ENCODE measurements at regions not wholly inside any gene's neighbourhood (a gene's known extent, or its start where the extent isn't known, plus 50 kb on each side); places are given as distances from the start of the nearest gene placed in this dataset.

DNA sequence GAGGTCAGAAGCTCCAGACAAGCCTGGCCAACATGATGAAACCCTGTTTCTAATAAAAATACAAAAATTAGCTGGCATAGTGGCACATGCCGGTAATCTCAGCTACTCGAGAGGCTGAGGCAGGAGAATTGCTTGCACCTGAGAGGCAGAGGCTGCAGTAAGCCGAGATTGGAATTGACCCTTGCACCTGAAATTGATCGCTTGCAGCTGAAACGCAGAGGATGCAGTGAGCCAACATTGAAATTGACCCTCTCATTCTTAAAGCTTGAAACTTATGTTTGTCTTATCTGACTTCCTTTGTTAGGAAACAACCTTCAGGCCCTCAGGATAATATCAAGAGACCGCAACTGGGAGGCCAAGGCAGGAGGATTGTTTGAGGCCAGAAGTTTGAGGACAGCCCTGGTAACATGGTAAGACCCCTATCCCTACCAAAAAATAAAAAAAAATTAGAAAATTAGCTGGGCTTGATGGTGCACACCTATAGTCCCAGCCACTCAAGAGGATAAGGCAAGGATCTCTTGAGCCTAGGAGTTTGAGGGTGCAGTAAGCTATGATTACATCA lies 376.6 kb upstream of the XYLT1 start:
- Histone ChIP-seq H3K9me3 (no peaks in the 10 kb centered on the region; the same call in 1 of the 2 replicates), H3K36me3 (no peaks in the 10 kb centered on the region), H3K4me3 (ENCODE audit: low read depth, low read length) (no peak overlapping the region), H3K4me1 (no peaks in the 10 kb centered on the region), H3K27me3 (no peaks in the 10 kb centered on the region)
- DNase-seq: no peak
- TF ChIP-seq, protein P1, sequence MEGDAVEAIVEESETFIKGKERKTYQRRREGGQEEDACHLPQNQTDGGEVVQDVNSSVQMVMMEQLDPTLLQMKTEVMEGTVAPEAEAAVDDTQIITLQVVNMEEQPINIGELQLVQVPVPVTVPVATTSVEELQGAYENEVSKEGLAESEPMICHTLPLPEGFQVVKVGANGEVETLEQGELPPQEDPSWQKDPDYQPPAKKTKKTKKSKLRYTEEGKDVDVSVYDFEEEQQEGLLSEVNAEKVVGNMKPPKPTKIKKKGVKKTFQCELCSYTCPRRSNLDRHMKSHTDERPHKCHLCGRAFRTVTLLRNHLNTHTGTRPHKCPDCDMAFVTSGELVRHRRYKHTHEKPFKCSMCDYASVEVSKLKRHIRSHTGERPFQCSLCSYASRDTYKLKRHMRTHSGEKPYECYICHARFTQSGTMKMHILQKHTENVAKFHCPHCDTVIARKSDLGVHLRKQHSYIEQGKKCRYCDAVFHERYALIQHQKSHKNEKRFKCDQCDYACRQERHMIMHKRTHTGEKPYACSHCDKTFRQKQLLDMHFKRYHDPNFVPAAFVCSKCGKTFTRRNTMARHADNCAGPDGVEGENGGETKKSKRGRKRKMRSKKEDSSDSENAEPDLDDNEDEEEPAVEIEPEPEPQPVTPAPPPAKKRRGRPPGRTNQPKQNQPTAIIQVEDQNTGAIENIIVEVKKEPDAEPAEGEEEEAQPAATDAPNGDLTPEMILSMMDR (IDR thresholded peaks at IDR 0.05; ENCODE audit: low read depth, low read length): no peak

DNA sequence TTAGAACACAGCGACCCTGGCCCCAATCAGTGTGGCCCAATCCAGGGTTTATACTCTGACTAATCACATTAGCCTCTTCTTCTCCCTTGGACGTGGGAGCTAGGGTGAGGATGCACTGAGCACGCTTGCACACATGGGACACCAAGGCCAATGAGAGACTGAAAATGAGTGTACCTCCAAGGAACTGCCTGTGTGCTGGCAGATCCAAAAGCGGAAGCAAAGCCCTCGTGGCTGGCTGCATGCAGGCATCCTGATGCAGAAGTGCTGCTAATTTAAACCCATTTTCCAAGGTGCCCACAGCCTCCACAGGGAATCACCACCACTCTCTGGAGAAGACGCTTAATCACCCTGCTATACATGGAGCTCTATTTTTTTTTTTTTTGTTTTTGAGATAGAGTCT lies 375.3 kb upstream of the XYLT1 start:
- H3K27me3 ChIP-seq: no peaks in the 10 kb centered on the region
- TF ChIP-seq, protein P1 (IDR thresholded peaks at IDR 0.05; ENCODE audit: low read depth, low read length): no peak
- H3K9me3 ChIP-seq: no peaks in the 10 kb centered on the region
- H3K4me3 ChIP-seq (ENCODE audit: low read depth, low read length): no peak overlapping the region
- H3K36me3 ChIP-seq: no peaks in the 10 kb centered on the region
- no peaks in the 10 kb centered on the region for H3K4me1 ChIP-seq
- no peak for DNase-seq

DNA sequence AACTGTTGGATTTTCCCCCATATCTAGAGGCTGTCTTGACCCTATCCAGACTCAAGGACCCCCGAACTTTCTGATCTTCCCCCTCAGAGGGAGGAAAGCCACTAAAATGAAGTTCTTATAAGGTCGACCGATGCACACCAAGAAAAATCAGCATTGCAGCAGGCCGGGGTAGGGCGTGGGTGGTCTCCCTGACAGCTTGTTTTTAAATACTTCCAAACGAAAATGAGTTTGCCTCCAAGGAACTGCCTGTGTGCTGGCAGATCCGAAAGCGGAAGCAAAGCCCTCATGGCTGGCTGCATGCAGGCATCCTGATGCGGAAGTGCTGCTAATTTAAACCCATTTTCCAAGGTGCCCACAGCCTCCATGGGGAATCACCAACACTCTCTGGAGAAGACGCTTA lies 374.3 kb upstream of the XYLT1 start:
- Histone ChIP-seq H3K9me3 (no peaks in the 10 kb centered on the region), H3K4me3 (ENCODE audit: low read depth, low read length) (no peak overlapping the region), H3K36me3 (no peaks in the 10 kb centered on the region), H3K27me3 (no peaks in the 10 kb centered on the region), H3K4me1 (no peaks in the 10 kb centered on the region)
- TF ChIP-seq, protein P1 (IDR thresholded peaks at IDR 0.05; ENCODE audit: low read depth, low read length): no peak
- DNase-seq: no peak

DNA sequence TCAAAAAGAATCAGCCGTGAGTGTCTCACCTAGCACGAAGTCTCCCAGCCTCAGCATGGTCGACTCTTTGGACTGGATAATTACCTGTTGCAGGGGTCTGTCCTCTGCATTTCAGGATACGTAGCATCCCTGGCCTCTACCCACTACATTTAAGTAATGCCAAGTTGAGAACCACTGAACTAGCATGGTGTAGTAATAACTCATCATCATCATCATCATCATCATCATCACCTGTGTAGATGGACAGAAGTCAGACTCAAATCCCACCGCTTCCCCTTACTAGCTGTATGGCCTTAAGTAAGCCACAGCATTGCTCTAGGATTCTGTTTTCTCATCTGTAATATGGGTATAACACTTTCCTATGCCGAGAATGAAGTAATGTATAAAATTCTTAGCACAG lies 373.1 kb upstream of the XYLT1 start:
- no peaks in the 10 kb centered on the region for H3K9me3 ChIP-seq
- H3K4me1 ChIP-seq: no peaks in the 10 kb centered on the region
- DNase-seq: no peak
- no peaks in the 10 kb centered on the region for H3K36me3 ChIP-seq
- H3K27me3 ChIP-seq: no peaks in the 10 kb centered on the region
- TF ChIP-seq, protein P1 (IDR thresholded peaks at IDR 0.05; ENCODE audit: low read depth, low read length): no peak
- no peak overlapping the region for H3K4me3 ChIP-seq (ENCODE audit: low read depth, low read length)

DNA sequence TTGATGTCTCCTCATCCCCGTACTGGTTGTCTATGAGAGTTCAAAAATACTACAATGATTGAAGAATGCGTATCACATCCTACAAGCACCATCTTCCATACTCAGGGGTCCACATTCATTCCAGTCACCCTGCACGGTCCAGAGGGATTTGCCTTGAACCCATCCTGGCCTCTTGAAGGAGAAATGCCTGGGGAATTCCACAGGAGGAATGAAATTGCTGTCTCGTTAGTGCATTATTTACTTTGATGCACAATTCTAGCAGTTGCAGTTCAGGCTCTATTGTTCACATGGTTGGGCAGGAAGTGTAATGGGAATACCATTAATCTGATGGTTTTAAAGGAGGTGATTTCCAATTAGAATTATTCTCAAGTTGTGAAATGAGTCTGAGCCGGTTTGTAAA lies 369.1 kb upstream of the XYLT1 start:
- no peaks in the 10 kb centered on the region for H3K36me3 ChIP-seq
- no peaks in the 10 kb centered on the region for H3K27me3 ChIP-seq
- no peaks in the 10 kb centered on the region for H3K4me1 ChIP-seq
- no peak overlapping the region for H3K4me3 ChIP-seq (ENCODE audit: low read depth, low read length)
- TF ChIP-seq, protein P1 (IDR thresholded peaks at IDR 0.05; ENCODE audit: low read depth, low read length): no peak
- no peak for DNase-seq
- peaks cover 3% of the 10 kb centered on the region; the same call in 1 of the 2 replicates for H3K9me3 ChIP-seq

DNA sequence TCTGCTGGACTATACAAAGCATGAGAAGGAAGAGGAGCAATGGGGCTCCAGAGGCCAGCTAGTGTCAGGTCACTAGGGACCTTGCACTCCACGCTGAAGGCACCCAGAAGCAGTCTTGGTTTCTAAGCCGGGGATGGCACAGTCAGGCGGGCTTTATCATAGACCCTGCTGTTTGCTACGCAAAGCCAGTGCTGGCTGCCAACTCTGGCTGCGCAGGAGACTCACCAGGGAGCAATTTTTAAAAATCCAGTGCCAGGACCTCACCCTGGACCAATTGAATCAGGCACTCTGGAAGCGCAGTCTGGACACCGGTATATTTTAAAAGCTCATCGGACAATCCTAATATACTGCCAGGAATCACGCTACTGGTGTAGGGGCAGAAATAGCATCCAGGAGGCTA lies 368.5 kb upstream of the XYLT1 start:
- H3K9me3 ChIP-seq: peaks cover 3% of the 10 kb centered on the region; the same call in 1 of the 2 replicates
- TF ChIP-seq, protein P1 (IDR thresholded peaks at IDR 0.05; ENCODE audit: low read depth, low read length): no peak

More for the DNA sequence above, 368.5 kb upstream of the XYLT1 start:
- no peak for DNase-seq
- Histone ChIP-seq H3K4me1 (no peaks in the 10 kb centered on the region), H3K27me3 (no peaks in the 10 kb centered on the region), H3K36me3 (no peaks in the 10 kb centered on the region), H3K4me3 (ENCODE audit: low read depth, low read length) (no peak overlapping the region)
